K562 (cell line): ENCODE measurements at regions not wholly inside any gene's neighbourhood (a gene's known extent, or its start where the extent isn't known, plus 50 kb on each side); places are given as distances from the start of the nearest gene placed in this dataset.

Source experiments
- HDAC3 ChIP-seq: fragments of 450-650 bp; IDR thresholded peaks from 2 replicates; pipeline ENCODE4 v1.6.1; 2018; ENCODE audit warnings: borderline replicate concordance, mild to moderate bottlenecking, moderate library complexity; ENCODE audit not compliant: partially characterized antibody
- HDAC8 ChIP-seq: fragments of 450-650 bp; IDR thresholded peaks from 2 replicates; pipeline ENCODE4 v1.6.1; 2016; ENCODE audit warnings: mild to moderate bottlenecking, missing genetic modification characterization, moderate library complexity, missing compliant biosample characterization
- MCM7 ChIP-seq, 2 experiments: fragments of 450-650 bp; IDR thresholded peaks; 2 replicates each; pipeline ENCODE4 v1.6.1; 2016 to 2018
- NFIC ChIP-seq: fragments of 450-650 bp; IDR thresholded peaks from 2 replicates; pipeline ENCODE4 v1.6.1; 2017; ENCODE audit warnings: mild to moderate bottlenecking, inconsistent platforms
- NR2C2 ChIP-seq, 2 experiments: fragments of 200-800 bp in 1 of 2; sonication (Bioruptor generic) in 1 of 2; sonication (generic) in 1 of 2; formaldehyde crosslinking in 1 of 2; IDR thresholded peaks; 2 replicates each; pipeline versions ENCODE4 v1.6.1 to v1.8.0; 2016 to 2022; ENCODE audit warnings: mild to moderate bottlenecking in 1 of 2, missing compliant biosample characterization in 1 of 2, missing genetic modification characterization in 1 of 2, missing genetic modification reagents in 1 of 2
- PCBP1 ChIP-seq: fragments of 200-400 bp; formaldehyde crosslinking; IDR thresholded peaks from 2 replicates; pipeline ENCODE4 v1.6.1; 2018; ENCODE audit warnings: mild to moderate bottlenecking, low read depth, low read length; ENCODE audit not compliant: poor library complexity, severe bottlenecking
- PML ChIP-seq: IDR thresholded peaks from 2 replicates; pipeline ENCODE4 v1.6.1; 2012; ENCODE audit warnings: low read length, inconsistent platforms
- ZNF3 ChIP-seq: fragments of 250-450 bp; sonication (Bioruptor Pico); IDR thresholded peaks from 2 replicates; pipeline ENCODE4 v1.5.0; 2021; ENCODE audit warnings: mild to moderate bottlenecking, moderate library complexity
- ZNF407 ChIP-seq: fragments of 450-650 bp; IDR thresholded peaks from 2 replicates; pipeline ENCODE4 v1.6.1; 2016; ENCODE audit warnings: low read depth
- ZNF551 ChIP-seq: fragments of 250-450 bp; sonication (Bioruptor Pico); IDR thresholded peaks from 2 replicates; pipeline ENCODE4 v1.5.0; 2021; ENCODE audit warnings: mild to moderate bottlenecking, moderate library complexity
- ZNF561 ChIP-seq: fragments of 450-650 bp; formaldehyde crosslinking; conservative IDR thresholded peaks from 2 replicates; pipeline ENCODE4 v1.4.0; 2020; ENCODE audit warnings: mild to moderate bottlenecking, moderate library complexity

DNA sequence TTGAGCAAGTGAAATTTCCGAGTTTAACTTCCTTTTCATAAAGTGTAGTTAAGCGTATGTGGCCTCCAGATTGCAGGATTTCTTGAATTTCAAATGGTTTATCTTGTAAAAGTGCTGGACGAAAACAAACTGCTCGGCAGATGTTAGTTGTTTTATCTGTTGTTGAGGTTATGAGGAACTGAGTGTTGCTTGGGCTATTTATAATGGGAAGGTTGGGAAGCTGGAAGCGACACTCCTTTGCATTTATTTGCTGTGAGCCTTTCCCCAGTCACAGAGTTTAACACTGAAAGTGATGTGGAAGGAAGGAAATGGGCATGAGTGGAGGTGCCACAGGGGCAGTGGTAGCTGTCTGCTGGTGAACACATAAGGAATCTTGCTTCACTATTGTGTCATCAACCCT, 284.9 kb downstream of the PCDH7 start (continued):
- TF ChIP-seq ZNF551 (CRISPR knock-in tag) (no peak), HDAC8 (tag) (no peak), NFIC (no peak), NR2C2 (CRISPR knock-in tag; IDR thresholded peaks at IDR 0.05) (no peak), NR2C2 (tag; IDR thresholded peaks at IDR 0.05) (no peak), PML (no peak), HDAC3 (no peak), ZNF561 (CRISPR knock-in tag) (no peak), ZNF3 (no peak), MCM7 (IDR thresholded peaks at IDR 0.05) (no peak), PCBP1 (no peak), ZNF407 (no peak)
